H1 (cell line): ENCODE measurements at regions not wholly inside any gene's neighbourhood (a gene's known extent, or its start where the extent isn't known, plus 50 kb on each side); places are given as distances from the start of the nearest gene placed in this dataset.

Source experiments
- ASH2L ChIP-seq: fragments of 200-600, 300-600 bp; sonication (generic); IDR thresholded peaks from one replicate; pipeline ENCODE4 v1.7.1; 2017; ENCODE audit warnings: low read length
- HDAC6 ChIP-seq: IDR thresholded peaks from one replicate; pipeline ENCODE4 v1.7.1; 2012; ENCODE audit warnings: low read depth, mild to moderate bottlenecking, inconsistent platforms, low read length, moderate library complexity
- KDM4A ChIP-seq: IDR thresholded peaks from one replicate; pipeline ENCODE4 v1.7.1; 2012; ENCODE audit warnings: low read depth, mild to moderate bottlenecking, moderate library complexity, low read length, inconsistent platforms; ENCODE audit not compliant: severe bottlenecking
- NRF1 ChIP-seq: IDR thresholded peaks from 2 replicates; pipeline ENCODE4 v1.6.1; 2011; ENCODE audit warnings: mild to moderate bottlenecking, low read depth, low read length, improper control_type of control experiment
- RBBP5 ChIP-seq: IDR thresholded peaks from 2 replicates; pipeline ENCODE4 v1.7.1; 2012; ENCODE audit warnings: low read depth, mild to moderate bottlenecking, inconsistent platforms, low read length, moderate library complexity, borderline replicate concordance
- SIN3A ChIP-seq, 2 experiments: IDR thresholded peaks in 1 of 2; conservative IDR thresholded peaks in 1 of 2; 2 replicates each; pipeline ENCODE4 v1.6.1; 2011 to 2012; ENCODE audit warnings: low read length in 2 of 2, improper control_type of control experiment in 1 of 2, low read depth in 1 of 2, mild to moderate bottlenecking in 1 of 2
- SUZ12 ChIP-seq: fragments of 200-600 bp; sonication (generic); IDR thresholded peaks from 2 replicates; pipeline ENCODE4 v1.6.1; 2012; ENCODE audit warnings: mild to moderate bottlenecking, inconsistent platforms, low read length, moderate library complexity, mixed read lengths
- TAF7 ChIP-seq: optimal IDR thresholded peaks from 2 replicates; pipeline ENCODE3; 2011; ENCODE audit warnings: low read depth, mild to moderate bottlenecking, inconsistent platforms, low read length, moderate library complexity, borderline replicate concordance
- TCF12 ChIP-seq: IDR thresholded peaks from 2 replicates; pipeline ENCODE4 v1.6.1; 2011; ENCODE audit warnings: low read depth, mild to moderate bottlenecking, low read length
- USF2 ChIP-seq: IDR thresholded peaks from 2 replicates; pipeline ENCODE4 v1.6.1; 2011; ENCODE audit warnings: low read length, improper control_type of control experiment
- TF ChIP-seq, protein P1 (sequence below): fragments of 300-600 bp; sonication (generic); IDR thresholded peaks from 2 replicates; pipeline ENCODE4 v1.7.1; 2012; ENCODE audit warnings: low read length, moderate library complexity, mild to moderate bottlenecking, inconsistent platforms; ENCODE audit not compliant: insufficient replicate concordance

- TF ChIP-seq, protein P1, sequence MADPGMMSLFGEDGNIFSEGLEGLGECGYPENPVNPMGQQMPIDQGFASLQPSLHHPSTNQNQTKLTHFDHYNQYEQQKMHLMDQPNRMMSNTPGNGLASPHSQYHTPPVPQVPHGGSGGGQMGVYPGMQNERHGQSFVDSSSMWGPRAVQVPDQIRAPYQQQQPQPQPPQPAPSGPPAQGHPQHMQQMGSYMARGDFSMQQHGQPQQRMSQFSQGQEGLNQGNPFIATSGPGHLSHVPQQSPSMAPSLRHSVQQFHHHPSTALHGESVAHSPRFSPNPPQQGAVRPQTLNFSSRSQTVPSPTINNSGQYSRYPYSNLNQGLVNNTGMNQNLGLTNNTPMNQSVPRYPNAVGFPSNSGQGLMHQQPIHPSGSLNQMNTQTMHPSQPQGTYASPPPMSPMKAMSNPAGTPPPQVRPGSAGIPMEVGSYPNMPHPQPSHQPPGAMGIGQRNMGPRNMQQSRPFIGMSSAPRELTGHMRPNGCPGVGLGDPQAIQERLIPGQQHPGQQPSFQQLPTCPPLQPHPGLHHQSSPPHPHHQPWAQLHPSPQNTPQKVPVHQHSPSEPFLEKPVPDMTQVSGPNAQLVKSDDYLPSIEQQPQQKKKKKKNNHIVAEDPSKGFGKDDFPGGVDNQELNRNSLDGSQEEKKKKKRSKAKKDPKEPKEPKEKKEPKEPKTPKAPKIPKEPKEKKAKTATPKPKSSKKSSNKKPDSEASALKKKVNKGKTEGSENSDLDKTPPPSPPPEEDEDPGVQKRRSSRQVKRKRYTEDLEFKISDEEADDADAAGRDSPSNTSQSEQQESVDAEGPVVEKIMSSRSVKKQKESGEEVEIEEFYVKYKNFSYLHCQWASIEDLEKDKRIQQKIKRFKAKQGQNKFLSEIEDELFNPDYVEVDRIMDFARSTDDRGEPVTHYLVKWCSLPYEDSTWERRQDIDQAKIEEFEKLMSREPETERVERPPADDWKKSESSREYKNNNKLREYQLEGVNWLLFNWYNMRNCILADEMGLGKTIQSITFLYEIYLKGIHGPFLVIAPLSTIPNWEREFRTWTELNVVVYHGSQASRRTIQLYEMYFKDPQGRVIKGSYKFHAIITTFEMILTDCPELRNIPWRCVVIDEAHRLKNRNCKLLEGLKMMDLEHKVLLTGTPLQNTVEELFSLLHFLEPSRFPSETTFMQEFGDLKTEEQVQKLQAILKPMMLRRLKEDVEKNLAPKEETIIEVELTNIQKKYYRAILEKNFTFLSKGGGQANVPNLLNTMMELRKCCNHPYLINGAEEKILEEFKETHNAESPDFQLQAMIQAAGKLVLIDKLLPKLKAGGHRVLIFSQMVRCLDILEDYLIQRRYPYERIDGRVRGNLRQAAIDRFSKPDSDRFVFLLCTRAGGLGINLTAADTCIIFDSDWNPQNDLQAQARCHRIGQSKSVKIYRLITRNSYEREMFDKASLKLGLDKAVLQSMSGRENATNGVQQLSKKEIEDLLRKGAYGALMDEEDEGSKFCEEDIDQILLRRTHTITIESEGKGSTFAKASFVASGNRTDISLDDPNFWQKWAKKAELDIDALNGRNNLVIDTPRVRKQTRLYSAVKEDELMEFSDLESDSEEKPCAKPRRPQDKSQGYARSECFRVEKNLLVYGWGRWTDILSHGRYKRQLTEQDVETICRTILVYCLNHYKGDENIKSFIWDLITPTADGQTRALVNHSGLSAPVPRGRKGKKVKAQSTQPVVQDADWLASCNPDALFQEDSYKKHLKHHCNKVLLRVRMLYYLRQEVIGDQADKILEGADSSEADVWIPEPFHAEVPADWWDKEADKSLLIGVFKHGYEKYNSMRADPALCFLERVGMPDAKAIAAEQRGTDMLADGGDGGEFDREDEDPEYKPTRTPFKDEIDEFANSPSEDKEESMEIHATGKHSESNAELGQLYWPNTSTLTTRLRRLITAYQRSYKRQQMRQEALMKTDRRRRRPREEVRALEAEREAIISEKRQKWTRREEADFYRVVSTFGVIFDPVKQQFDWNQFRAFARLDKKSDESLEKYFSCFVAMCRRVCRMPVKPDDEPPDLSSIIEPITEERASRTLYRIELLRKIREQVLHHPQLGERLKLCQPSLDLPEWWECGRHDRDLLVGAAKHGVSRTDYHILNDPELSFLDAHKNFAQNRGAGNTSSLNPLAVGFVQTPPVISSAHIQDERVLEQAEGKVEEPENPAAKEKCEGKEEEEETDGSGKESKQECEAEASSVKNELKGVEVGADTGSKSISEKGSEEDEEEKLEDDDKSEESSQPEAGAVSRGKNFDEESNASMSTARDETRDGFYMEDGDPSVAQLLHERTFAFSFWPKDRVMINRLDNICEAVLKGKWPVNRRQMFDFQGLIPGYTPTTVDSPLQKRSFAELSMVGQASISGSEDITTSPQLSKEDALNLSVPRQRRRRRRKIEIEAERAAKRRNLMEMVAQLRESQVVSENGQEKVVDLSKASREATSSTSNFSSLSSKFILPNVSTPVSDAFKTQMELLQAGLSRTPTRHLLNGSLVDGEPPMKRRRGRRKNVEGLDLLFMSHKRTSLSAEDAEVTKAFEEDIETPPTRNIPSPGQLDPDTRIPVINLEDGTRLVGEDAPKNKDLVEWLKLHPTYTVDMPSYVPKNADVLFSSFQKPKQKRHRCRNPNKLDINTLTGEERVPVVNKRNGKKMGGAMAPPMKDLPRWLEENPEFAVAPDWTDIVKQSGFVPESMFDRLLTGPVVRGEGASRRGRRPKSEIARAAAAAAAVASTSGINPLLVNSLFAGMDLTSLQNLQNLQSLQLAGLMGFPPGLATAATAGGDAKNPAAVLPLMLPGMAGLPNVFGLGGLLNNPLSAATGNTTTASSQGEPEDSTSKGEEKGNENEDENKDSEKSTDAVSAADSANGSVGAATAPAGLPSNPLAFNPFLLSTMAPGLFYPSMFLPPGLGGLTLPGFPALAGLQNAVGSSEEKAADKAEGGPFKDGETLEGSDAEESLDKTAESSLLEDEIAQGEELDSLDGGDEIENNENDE = no peak
- TF ChIP-seq SUZ12 (no peak), RBBP5 (no peak), TCF12 (no peak), NRF1 (no peak), TAF7 (no peak), SIN3A (conservative IDR thresholded peaks at IDR 0.05 in 1 of 2, IDR thresholded peaks at IDR 0.05 in 1 of 2; ENCODE audit: low read depth in 1 of 2, low read length in 2 of 2) (no peak), KDM4A (no peak), ASH2L (no peak), USF2 (no peak), HDAC6 (no peak)
Measured at GRCh38 chr11:133749841-133750240, 95.5 kb downstream of the SPATA19 start (continued).
